HAP-1 (cell line): ENCODE measurements at regions not wholly inside any gene's neighbourhood (a gene's known extent, or its start where the extent isn't known, plus 50 kb on each side); places are given as distances from the start of the nearest gene placed in this dataset.

ENCODE experiments used
- DNase-seq, 2 experiments: peaks; one replicate each; pipeline ENCODE4 v3.0.0-alpha.2; 2016 to 2020; ENCODE audit warnings: low spot score in 2 of 2
- H3K27me3 ChIP-seq: fragments of 250-450 bp; sonication (Bioruptor Pico); 2 replicates; pipeline ENCODE4 v1.5.1; 2020; ENCODE audit warnings: low read depth, mild to moderate bottlenecking, moderate library complexity
- H3K36me3 ChIP-seq: fragments of 250-450 bp; sonication (Bioruptor Pico); replicated peaks from 2 replicates; pipeline ENCODE4 v1.5.1; 2020; ENCODE audit warnings: mild to moderate bottlenecking
- H3K4me1 ChIP-seq: fragments of 250-450 bp; sonication (Bioruptor Pico); 2 replicates; pipeline ENCODE4 v1.5.1; 2020; ENCODE audit warnings: mild to moderate bottlenecking
- H3K4me3 ChIP-seq: fragments of 250-450 bp; sonication (Bioruptor Pico); 2 replicates; pipeline ENCODE4 v1.5.1; 2020; ENCODE audit warnings: mild to moderate bottlenecking, moderate library complexity
- H3K9me3 ChIP-seq: fragments of 250-450 bp; sonication (Bioruptor Pico); 2 replicates; pipeline ENCODE4 v1.5.1; 2020; ENCODE audit warnings: mild to moderate bottlenecking, moderate library complexity
- in situ Hi-C: fragments of 300-500 bp; cut with MboI; formaldehyde crosslinking; loops from 3 replicates; pipeline ENCODE4 v1.14.3; 2020; ENCODE audit warnings: low sequenced_read_pairs, inconsistent platforms, mixed read lengths

GRCh38 chr12:115408642-115409041, 724.7 kb upstream of the TBX3 start:
- no peaks in the 10 kb centered on the region for H3K9me3 ChIP-seq
- no peaks in the 10 kb centered on the region for H3K36me3 ChIP-seq
- H3K4me3 ChIP-seq, result no peak overlapping the region
- no peaks in the 10 kb centered on the region for H3K27me3 ChIP-seq
- no peaks in the 10 kb centered on the region for H3K4me1 ChIP-seq
- in situ Hi-C loops, result no loop called here
- DNase-seq, result no peak

- Histone ChIP-seq H3K4me1 (no peaks in the 10 kb centered on the region), H3K4me3 (no peak overlapping the region), H3K9me3 (no peaks in the 10 kb centered on the region), H3K36me3 (no peaks in the 10 kb centered on the region), H3K27me3 (no peaks in the 10 kb centered on the region)
- DNase-seq, result no peak
- in situ Hi-C loops, result no loop called here
These were observed 723.7 kb upstream of the TBX3 start for GRCh38 chr12:115407723-115408122.

GRCh38 chr12:115407036-115407435, 723.1 kb upstream of the TBX3 start:
- in situ Hi-C loops, result no loop called here
- no peak overlapping the region for H3K4me3 ChIP-seq
- no peaks in the 10 kb centered on the region for H3K27me3 ChIP-seq
- H3K36me3 ChIP-seq, result no peaks in the 10 kb centered on the region
- no peaks in the 10 kb centered on the region for H3K9me3 ChIP-seq
- no peaks in the 10 kb centered on the region for H3K4me1 ChIP-seq
- no peak for DNase-seq

- no peak for DNase-seq
- H3K27me3 ChIP-seq, result no peaks in the 10 kb centered on the region
- H3K9me3 ChIP-seq, result no peaks in the 10 kb centered on the region
- no peaks in the 10 kb centered on the region for H3K4me1 ChIP-seq
- no peak overlapping the region for H3K4me3 ChIP-seq
- in situ Hi-C loops, result no loop called here
- H3K36me3 ChIP-seq, result no peaks in the 10 kb centered on the region
These were observed 721.5 kb upstream of the TBX3 start for GRCh38 chr12:115405471-115405860.

- in situ Hi-C loops, result no loop called here
- Histone ChIP-seq H3K36me3 (no peaks in the 10 kb centered on the region), H3K4me3 (no peak overlapping the region), H3K9me3 (no peaks in the 10 kb centered on the region), H3K27me3 (no peaks in the 10 kb centered on the region), H3K4me1 (no peaks in the 10 kb centered on the region)
- no peak for DNase-seq
These were observed 720.9 kb upstream of the TBX3 start for GRCh38 chr12:115404761-115405470.

- Histone ChIP-seq H3K9me3 (no peaks in the 10 kb centered on the region), H3K27me3 (no peaks in the 10 kb centered on the region), H3K4me1 (no peaks in the 10 kb centered on the region), H3K4me3 (no peak overlapping the region), H3K36me3 (no peaks in the 10 kb centered on the region)
- no peak for DNase-seq
- in situ Hi-C loops, result no loop called here
These were observed 719.7 kb upstream of the TBX3 start for GRCh38 chr12:115403689-115404088.

GRCh38 chr12:115403253-115403652, 719.3 kb upstream of the TBX3 start:
- Histone ChIP-seq H3K27me3 (no peaks in the 10 kb centered on the region), H3K9me3 (no peaks in the 10 kb centered on the region), H3K36me3 (no peaks in the 10 kb centered on the region), H3K4me3 (no peak overlapping the region), H3K4me1 (no peaks in the 10 kb centered on the region)
- in situ Hi-C loops, result no loop called here
- DNase-seq, result no peak

GRCh38 chr12:115402443-115403180, 718.6 kb upstream of the TBX3 start:
- no peak overlapping the region for H3K4me3 ChIP-seq
- DNase-seq, result no peak
- no peaks in the 10 kb centered on the region for H3K4me1 ChIP-seq
- H3K27me3 ChIP-seq, result no peaks in the 10 kb centered on the region
- in situ Hi-C loops, result no loop called here
- H3K36me3 ChIP-seq, result no peaks in the 10 kb centered on the region
- no peaks in the 10 kb centered on the region for H3K9me3 ChIP-seq

- Histone ChIP-seq H3K27me3 (no peaks in the 10 kb centered on the region), H3K36me3 (no peaks in the 10 kb centered on the region), H3K4me1 (no peaks in the 10 kb centered on the region), H3K9me3 (no peaks in the 10 kb centered on the region), H3K4me3 (no peak overlapping the region)
- DNase-seq, result no peak
- in situ Hi-C loops, result no loop called here
These were observed 717.8 kb upstream of the TBX3 start for GRCh38 chr12:115401761-115402160.

- Histone ChIP-seq H3K36me3 (no peaks in the 10 kb centered on the region), H3K27me3 (no peaks in the 10 kb centered on the region), H3K4me3 (no peak overlapping the region), H3K4me1 (no peaks in the 10 kb centered on the region), H3K9me3 (no peaks in the 10 kb centered on the region)
- in situ Hi-C loops, result no loop called here
- no peak for DNase-seq
These were observed 716.0 kb upstream of the TBX3 start for GRCh38 chr12:115400011-115400410.

- peak in 1 of 2 experiments; percentile 18 for DNase-seq
- no peaks in the 10 kb centered on the region for H3K9me3 ChIP-seq
- in situ Hi-C loops, result no loop called here
These were observed 714.4 kb upstream of the TBX3 start for GRCh38 chr12:115398311-115398781.

GRCh38 chr12:115396567-115396966, 712.6 kb upstream of the TBX3 start:
- H3K36me3 ChIP-seq, result no peaks in the 10 kb centered on the region
- no peaks in the 10 kb centered on the region for H3K4me1 ChIP-seq
- DNase-seq, result no peak
- no peaks in the 10 kb centered on the region for H3K9me3 ChIP-seq
- H3K27me3 ChIP-seq, result no peaks in the 10 kb centered on the region; the same call in 1 of the 2 replicates
- no peak overlapping the region for H3K4me3 ChIP-seq
- in situ Hi-C loops, result no loop called here

More at GRCh38 chr12:115398311-115398781, 714.4 kb upstream of the TBX3 start:
- Histone ChIP-seq H3K4me3 (no peak overlapping the region), H3K27me3 (no peaks in the 10 kb centered on the region), H3K36me3 (no peaks in the 10 kb centered on the region), H3K4me1 (no peaks in the 10 kb centered on the region)

- in situ Hi-C loops, result no loop called here
- no peak overlapping the region for H3K4me3 ChIP-seq
- no peaks in the 10 kb centered on the region for H3K36me3 ChIP-seq
- DNase-seq, result no peak
- no peaks in the 10 kb centered on the region; the same call in 1 of the 2 replicates for H3K27me3 ChIP-seq
- no peaks in the 10 kb centered on the region for H3K4me1 ChIP-seq
- no peaks in the 10 kb centered on the region for H3K9me3 ChIP-seq
These were observed 710.7 kb upstream of the TBX3 start for GRCh38 chr12:115394496-115395220.

- DNase-seq, result no peak
- in situ Hi-C loops, result no loop called here
- Histone ChIP-seq H3K4me1 (no peaks in the 10 kb centered on the region), H3K27me3 (no peaks in the 10 kb centered on the region; the same call in 1 of the 2 replicates), H3K36me3 (no peaks in the 10 kb centered on the region), H3K4me3 (no peak overlapping the region), H3K9me3 (no peaks in the 10 kb centered on the region)
These were observed 704.2 kb upstream of the TBX3 start for GRCh38 chr12:115388139-115388538.
